ENCODE measurements at regions not wholly inside any gene's neighbourhood (a gene's known extent, or its start where the extent isn't known, plus 50 kb on each side); places are given as distances from the start of the nearest gene placed in this dataset.

GRCh38 chr20:24813936-24814335 is 135.1 kb upstream of the CST7 start:
- TF ChIP-seq CTCF (IDR thresholded peaks at IDR 0.05), result no peak
- no peak for TF ChIP-seq POLR2AphosphoS5 (IDR thresholded peaks at IDR 0.05; ENCODE audit: low read depth, low read length)
- TF ChIP-seq TCF7L2 (IDR thresholded peaks at IDR 0.05; ENCODE audit: low read depth, low read length), result no peak
